CD14-positive monocyte (primary cell): ENCODE measurements at regions not wholly inside any gene's neighbourhood (a gene's known extent, or its start where the extent isn't known, plus 50 kb on each side); places are given as distances from the start of the nearest gene placed in this dataset.

Experiments used
- DNase-seq, 3 donors: peaks; one replicate each; pipeline ENCODE4 v3.0.0-alpha.2; 2011 to 2022
- H2AFZ ChIP-seq: 2 replicates; pipeline ENCODE4 v1.6.0; 2012; ENCODE audit warnings: mild to moderate bottlenecking, low read depth, low read length, inconsistent platforms; ENCODE audit not compliant: insufficient read depth, poor library complexity, severe bottlenecking
- H3K27ac ChIP-seq, 2 donors: 1 replicate in 1 of 2; 2 replicates in 1 of 2; pipeline ENCODE4 v1.5.1; 2012 to 2013; ENCODE audit warnings: low read length in 2 of 2, control low read depth in 1 of 2, inconsistent platforms in 1 of 2, low read depth in 1 of 2, mild to moderate bottlenecking in 1 of 2
- H3K27me3 ChIP-seq, 2 donors: one replicate each; pipeline versions ENCODE4 v1.6.0 to v1.6.1; 2011 to 2013; ENCODE audit warnings: low read length in 2 of 2; ENCODE audit not compliant: control insufficient read depth in 2 of 2, insufficient read depth in 2 of 2
- H3K36me3 ChIP-seq, 2 donors: replicated peaks in 1 of 2; 1 replicate in 1 of 2; 2 replicates in 1 of 2; pipeline versions ENCODE4 v1.5.1 to v1.6.1; 2012 to 2013; ENCODE audit warnings: low read length in 2 of 2, control low read depth in 1 of 2, inconsistent platforms in 1 of 2, mild to moderate bottlenecking in 1 of 2; ENCODE audit not compliant: insufficient read depth in 2 of 2, control insufficient read depth in 1 of 2
- H3K4me1 ChIP-seq, 2 donors: 1 replicate in 1 of 2; 2 replicates in 1 of 2; pipeline versions ENCODE4 v1.5.1 to v1.6.1; 2012 to 2013; ENCODE audit warnings: low read length in 2 of 2, control low read depth in 1 of 2, inconsistent platforms in 1 of 2, mild to moderate bottlenecking in 1 of 2, moderate library complexity in 1 of 2; ENCODE audit not compliant: insufficient read depth in 2 of 2, control insufficient read depth in 1 of 2
- H3K4me2 ChIP-seq: replicated peaks from 2 replicates; pipeline ENCODE3; 2012; ENCODE audit warnings: low read length, moderate library complexity, mild to moderate bottlenecking; ENCODE audit not compliant: poor library complexity, severe bottlenecking; ENCODE audit errors: extremely low read depth
- H3K4me3 ChIP-seq, 3 experiments: fragments of 200-600 bp in 1 of 3; sonication (generic) in 1 of 3; replicated peaks in 1 of 3; 1 replicate in 2 of 3; 2 replicates in 1 of 3; pipeline ENCODE4 v1.5.1; 2011 to 2013; ENCODE audit warnings: low read length in 3 of 3, mild to moderate bottlenecking in 3 of 3, control low read depth in 2 of 3, low read depth in 2 of 3, inconsistent platforms in 1 of 3, moderate library complexity in 1 of 3
- H3K79me2 ChIP-seq: 2 replicates; pipeline ENCODE4 v1.6.0; 2012; ENCODE audit warnings: mild to moderate bottlenecking, control low read depth, inconsistent platforms, low read length, moderate library complexity; ENCODE audit not compliant: insufficient read depth
- H3K9ac ChIP-seq: 2 replicates; pipeline ENCODE4 v1.6.0; 2017; ENCODE audit warnings: low read length, mild to moderate bottlenecking; ENCODE audit not compliant: insufficient read depth, poor library complexity, severe bottlenecking
- H3K9me3 ChIP-seq, 2 donors: replicated peaks in 1 of 2; 1 replicate in 1 of 2; 2 replicates in 1 of 2; pipeline versions ENCODE4 v1.5.1 to v1.6.1; 2012 to 2013; ENCODE audit warnings: low read length in 2 of 2, control low read depth in 1 of 2; ENCODE audit not compliant: control insufficient read depth in 1 of 2, insufficient read depth in 1 of 2
- H4K20me1 ChIP-seq: 2 replicates; pipeline ENCODE4 v1.6.0; 2012; ENCODE audit warnings: mild to moderate bottlenecking, low read length, control low read depth, moderate library complexity; ENCODE audit not compliant: insufficient read depth
- H3K27ac Mint-ChIP-seq, 7 donors: one replicate each; pipeline ENCODE4 v1.8.0; 2020; ENCODE audit warnings: mild to moderate bottlenecking in 7 of 7, mixed read lengths in 7 of 7, moderate library complexity in 6 of 7, inconsistent platforms in 2 of 7
- H3K27me3 Mint-ChIP-seq, 3 donors: one replicate each; pipeline ENCODE4 v1.8.0; 2021 to 2022; ENCODE audit warnings: low read depth in 3 of 3, mild to moderate bottlenecking in 3 of 3, mixed read lengths in 3 of 3, moderate library complexity in 3 of 3, inconsistent platforms in 1 of 3
- H3K36me3 Mint-ChIP-seq, 2 donors: one replicate each; pipeline ENCODE4 v1.8.0; 2020; ENCODE audit warnings: mixed read lengths in 2 of 2, inconsistent platforms in 1 of 2, mild to moderate bottlenecking in 1 of 2
- H3K4me1 Mint-ChIP-seq: one replicate; pipeline ENCODE4 v1.8.0; 2020; ENCODE audit warnings: mild to moderate bottlenecking, mixed read lengths
- H3K4me3 Mint-ChIP-seq, 2 donors: one replicate each; pipeline ENCODE4 v1.8.0; 2020; ENCODE audit warnings: mild to moderate bottlenecking in 2 of 2, mixed read lengths in 2 of 2, moderate library complexity in 1 of 2
- H3K9me3 Mint-ChIP-seq, 7 donors: one replicate each; pipeline ENCODE4 v1.8.0; 2020 to 2022; ENCODE audit warnings: mixed read lengths in 7 of 7, mild to moderate bottlenecking in 6 of 7, moderate library complexity in 6 of 7, inconsistent platforms in 2 of 7
- WGBS: methylation state at CpG from one replicate; pipeline ENCODE4 v1.1.5; 2013; ENCODE audit warnings: missing lambda C conversion rate; ENCODE audit not compliant: insufficient coverage; 5-methylcytosine and 5-hydroxymethylcytosine counted together
- intact Hi-C, 2 donors: fragments of 100-400 bp; cut with micrococcal nuclease; formaldehyde crosslinking; loops; one replicate each; pipeline versions ENCODE4 v1.15.0 to v1.15.1; 2023
- TF ChIP-seq, protein P1 (sequence below): fragments of 200-600 bp; IDR thresholded peaks from one replicate; pipeline ENCODE4 v1.8.0; 2022; ENCODE audit warnings: antibody characterized with exemption, mild to moderate bottlenecking

DNA sequence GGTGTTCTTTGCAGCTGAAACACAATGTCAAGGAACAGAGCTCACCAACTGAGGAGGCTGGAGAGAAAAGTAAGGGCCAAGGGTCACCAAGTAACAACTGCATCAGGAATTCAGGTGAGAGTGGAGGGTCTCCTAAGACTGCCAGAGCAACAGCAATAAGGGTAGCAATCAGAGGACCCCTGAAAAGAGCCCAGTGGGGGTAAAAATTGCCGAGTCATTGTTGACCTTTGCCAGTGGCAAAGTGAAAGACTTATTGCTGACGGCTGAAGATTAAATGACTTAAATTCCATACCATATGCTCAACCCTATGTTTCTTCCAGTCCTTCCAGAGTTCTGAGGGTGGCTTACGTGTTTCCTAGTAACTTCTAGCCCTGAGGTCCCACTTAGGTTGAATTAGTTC, 51.9 kb upstream of the ARHGAP42 start:
- H3K4me1 Mint-ChIP-seq: no peaks in the 10 kb centered on the region
- no peaks in the 10 kb centered on the region for H3K27me3 ChIP-seq
- H3K79me2 ChIP-seq: no peaks in the 10 kb centered on the region
- H3K36me3 ChIP-seq: no peaks in the 10 kb centered on the region
- intact Hi-C loops: no loop called here
- H3K9me3 Mint-ChIP-seq: peaks cover 0 to 6% (median 0%) of the 10 kb centered on the region in 7 donors
- H3K4me3 Mint-ChIP-seq: no peak overlapping the region
- DNase-seq: no peak
- H3K36me3 Mint-ChIP-seq: no peaks in the 10 kb centered on the region
- no peak overlapping the region for H2AFZ ChIP-seq
- H3K27ac ChIP-seq: no peak overlapping the region
- no peak overlapping the region for H3K4me3 ChIP-seq
- no peak overlapping the region for H3K4me2 ChIP-seq
- H3K27me3 Mint-ChIP-seq: peaks cover 0 to 4% (median 0%) of the 10 kb centered on the region in 3 donors
- no CpG with 5 or more reads among the region's 3 CpGs for WGBS
- TF ChIP-seq, protein P1, sequence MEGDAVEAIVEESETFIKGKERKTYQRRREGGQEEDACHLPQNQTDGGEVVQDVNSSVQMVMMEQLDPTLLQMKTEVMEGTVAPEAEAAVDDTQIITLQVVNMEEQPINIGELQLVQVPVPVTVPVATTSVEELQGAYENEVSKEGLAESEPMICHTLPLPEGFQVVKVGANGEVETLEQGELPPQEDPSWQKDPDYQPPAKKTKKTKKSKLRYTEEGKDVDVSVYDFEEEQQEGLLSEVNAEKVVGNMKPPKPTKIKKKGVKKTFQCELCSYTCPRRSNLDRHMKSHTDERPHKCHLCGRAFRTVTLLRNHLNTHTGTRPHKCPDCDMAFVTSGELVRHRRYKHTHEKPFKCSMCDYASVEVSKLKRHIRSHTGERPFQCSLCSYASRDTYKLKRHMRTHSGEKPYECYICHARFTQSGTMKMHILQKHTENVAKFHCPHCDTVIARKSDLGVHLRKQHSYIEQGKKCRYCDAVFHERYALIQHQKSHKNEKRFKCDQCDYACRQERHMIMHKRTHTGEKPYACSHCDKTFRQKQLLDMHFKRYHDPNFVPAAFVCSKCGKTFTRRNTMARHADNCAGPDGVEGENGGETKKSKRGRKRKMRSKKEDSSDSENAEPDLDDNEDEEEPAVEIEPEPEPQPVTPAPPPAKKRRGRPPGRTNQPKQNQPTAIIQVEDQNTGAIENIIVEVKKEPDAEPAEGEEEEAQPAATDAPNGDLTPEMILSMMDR: no peak
- H3K27ac Mint-ChIP-seq: no peak overlapping the region
- no peaks in the 10 kb centered on the region for H4K20me1 ChIP-seq
- H3K9me3 ChIP-seq: peaks cover 0 to 3% of the 10 kb centered on the region in 2 donors
- H3K9ac ChIP-seq: no peak overlapping the region
- no peaks in the 10 kb centered on the region for H3K4me1 ChIP-seq

DNA sequence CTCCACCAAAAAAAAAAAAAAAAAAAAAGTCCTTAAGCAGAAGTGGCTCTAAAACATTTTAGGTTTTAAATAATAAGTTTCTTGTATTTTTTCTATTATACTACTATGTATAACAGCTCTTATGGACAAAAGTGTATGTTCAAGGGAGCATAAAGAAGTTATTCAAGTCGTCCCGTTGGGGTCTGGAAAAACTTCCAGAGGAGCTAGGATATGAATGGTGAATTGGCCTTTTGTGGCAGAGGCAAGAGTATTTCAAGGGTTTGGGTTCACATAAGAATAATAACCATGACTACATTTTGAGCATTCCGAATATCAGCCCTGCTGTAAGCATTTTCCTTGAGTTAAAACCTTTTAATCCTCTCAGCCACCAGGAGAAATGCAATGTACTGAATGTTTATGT, 50.6 kb upstream of the ARHGAP42 start:
- Mint-ChIP-seq H3K36me3 (no peaks in the 10 kb centered on the region), H3K27me3 (peaks cover 0 to 4% (median 0%) of the 10 kb centered on the region in 3 donors), H3K4me1 (no peaks in the 10 kb centered on the region), H3K4me3 (no peak overlapping the region), H3K9me3 (peaks cover 0 to 6% (median 0%) of the 10 kb centered on the region in 7 donors), H3K27ac (no peak overlapping the region)
- no peak overlapping the region for H3K9ac ChIP-seq
- no peaks in the 10 kb centered on the region for H4K20me1 ChIP-seq
- no peak overlapping the region for H2AFZ ChIP-seq
- H3K4me3 ChIP-seq: no peak overlapping the region
- TF ChIP-seq, protein P1: no peak
- no peaks in the 10 kb centered on the region for H3K4me1 ChIP-seq
- H3K4me2 ChIP-seq: no peak overlapping the region
- no peak for DNase-seq
- H3K9me3 ChIP-seq: peaks cover 0 to 3% of the 10 kb centered on the region in 2 donors
- H3K27ac ChIP-seq: no peak overlapping the region
- intact Hi-C loops: no loop called here
- no peaks in the 10 kb centered on the region for H3K79me2 ChIP-seq
- H3K27me3 ChIP-seq: no peaks in the 10 kb centered on the region
- no peaks in the 10 kb centered on the region for H3K36me3 ChIP-seq
- no CpG with 5 or more reads among the region's 3 CpGs for WGBS
